ENCODE measurements at regions not wholly inside any gene's neighbourhood (a gene's known extent, or its start where the extent isn't known, plus 50 kb on each side); places are given as distances from the start of the nearest gene placed in this dataset.
"Not testable (repeated sequence)": the region's sequence is repeated elsewhere in the genome, so short reads cannot be mapped to it uniquely, and the experiment has no call there.

- H3K36me3 Mint-ChIP-seq = no peaks in the 10 kb centered on the region
- H3K27ac Mint-ChIP-seq = no peak overlapping the region
- no peaks in the 10 kb centered on the region for H3K4me1 Mint-ChIP-seq
- no peak overlapping the region for H3K4me3 Mint-ChIP-seq
- H3K27me3 Mint-ChIP-seq = no peaks in the 10 kb centered on the region
- H3K9me3 Mint-ChIP-seq = peaks cover 0 to 3% (median 0%) of the 10 kb centered on the region in 3 donors
Observed at GRCh38 chr3:153972862-153973261, 148.3 kb upstream of the ARHGEF26 start.

GRCh38 chr3:153973722-153974265 lies 147.4 kb upstream of the ARHGEF26 start:
- H3K27me3 Mint-ChIP-seq = no peaks in the 10 kb centered on the region
- H3K27ac Mint-ChIP-seq = no peak overlapping the region
- H3K4me1 Mint-ChIP-seq = no peaks in the 10 kb centered on the region
- no peaks in the 10 kb centered on the region for H3K36me3 Mint-ChIP-seq
- no peaks in the 10 kb centered on the region for H3K9me3 Mint-ChIP-seq
- H3K4me3 Mint-ChIP-seq = no peak overlapping the region

GRCh38 chr3:153974614-153975013 lies 146.6 kb upstream of the ARHGEF26 start:
- Mint-ChIP-seq H3K9me3 (no peaks in the 10 kb centered on the region), H3K27me3 (no peaks in the 10 kb centered on the region), H3K27ac (no peak overlapping the region), H3K4me1 (no peaks in the 10 kb centered on the region), H3K4me3 (no peak overlapping the region), H3K36me3 (no peaks in the 10 kb centered on the region)

- Mint-ChIP-seq H3K4me1 (no peaks in the 10 kb centered on the region), H3K36me3 (no peaks in the 10 kb centered on the region), H3K9me3 (no peaks in the 10 kb centered on the region), H3K4me3 (no peak overlapping the region), H3K27me3 (no peaks in the 10 kb centered on the region), H3K27ac (no peak overlapping the region)
Observed at GRCh38 chr3:153976891-153977554, 144.2 kb upstream of the ARHGEF26 start.

GRCh38 chr3:153978006-153978405 lies 143.2 kb upstream of the ARHGEF26 start:
- Mint-ChIP-seq H3K27ac (no peak overlapping the region), H3K4me1 (no peaks in the 10 kb centered on the region), H3K27me3 (no peaks in the 10 kb centered on the region), H3K9me3 (no peaks in the 10 kb centered on the region), H3K4me3 (no peak overlapping the region), H3K36me3 (no peaks in the 10 kb centered on the region)

GRCh38 chr3:153979418-153980251 lies 141.6 kb upstream of the ARHGEF26 start:
- H3K27ac Mint-ChIP-seq = no peak overlapping the region

GRCh38 chr3:153980252-153980590 lies 141.0 kb upstream of the ARHGEF26 start:
- Mint-ChIP-seq H3K9me3 (no peaks in the 10 kb centered on the region), H3K27ac (no peak overlapping the region), H3K27me3 (no peaks in the 10 kb centered on the region), H3K4me1 (no peaks in the 10 kb centered on the region), H3K4me3 (no peak overlapping the region), H3K36me3 (no peaks in the 10 kb centered on the region)

More at GRCh38 chr3:153979418-153980251, 141.6 kb upstream of the ARHGEF26 start:
- no peaks in the 10 kb centered on the region for H3K4me1 Mint-ChIP-seq
- H3K9me3 Mint-ChIP-seq = no peaks in the 10 kb centered on the region
- H3K36me3 Mint-ChIP-seq = no peaks in the 10 kb centered on the region
- H3K27me3 Mint-ChIP-seq = no peaks in the 10 kb centered on the region
- no peak overlapping the region for H3K4me3 Mint-ChIP-seq

- not testable (repeated sequence) for H3K27ac Mint-ChIP-seq, H3K27me3 Mint-ChIP-seq, H3K9me3 Mint-ChIP-seq, H3K4me1 Mint-ChIP-seq, H3K36me3 Mint-ChIP-seq, H3K4me3 Mint-ChIP-seq
Observed at GRCh38 chr3:153997364-153997763, 123.8 kb upstream of the ARHGEF26 start.

- no peaks in the 10 kb centered on the region for H3K27me3 Mint-ChIP-seq
- no peaks in the 10 kb centered on the region for H3K4me1 Mint-ChIP-seq
- H3K36me3 Mint-ChIP-seq = no peaks in the 10 kb centered on the region
- H3K4me3 Mint-ChIP-seq = no peak overlapping the region
- H3K27ac Mint-ChIP-seq = no peak overlapping the region
- H3K9me3 Mint-ChIP-seq = no peaks in the 10 kb centered on the region
Observed at GRCh38 chr3:154003649-154004048, 117.5 kb upstream of the ARHGEF26 start.

- no peak overlapping the region for H3K27ac Mint-ChIP-seq
- H3K36me3 Mint-ChIP-seq = no peaks in the 10 kb centered on the region
- no peaks in the 10 kb centered on the region for H3K4me1 Mint-ChIP-seq
- H3K4me3 Mint-ChIP-seq = no peak overlapping the region
- H3K27me3 Mint-ChIP-seq = no peaks in the 10 kb centered on the region
- H3K9me3 Mint-ChIP-seq = no peaks in the 10 kb centered on the region
Observed at GRCh38 chr3:154011036-154011435, 110.2 kb upstream of the ARHGEF26 start.

- no peak overlapping the region for H3K27ac Mint-ChIP-seq
- no peak overlapping the region for H3K4me3 Mint-ChIP-seq
- no peaks in the 10 kb centered on the region for H3K9me3 Mint-ChIP-seq
- H3K36me3 Mint-ChIP-seq = peaks cover 2% of the 10 kb centered on the region
- H3K4me1 Mint-ChIP-seq = no peaks in the 10 kb centered on the region
- H3K27me3 Mint-ChIP-seq = no peaks in the 10 kb centered on the region
Observed at GRCh38 chr3:154013736-154014135, 107.5 kb upstream of the ARHGEF26 start.

GRCh38 chr3:154015307-154015706 lies 105.9 kb upstream of the ARHGEF26 start:
- Mint-ChIP-seq H3K4me1 (no peaks in the 10 kb centered on the region), H3K36me3 (peaks cover 2% of the 10 kb centered on the region), H3K27me3 (no peaks in the 10 kb centered on the region), H3K4me3 (no peak overlapping the region), H3K27ac (no peak overlapping the region), H3K9me3 (no peaks in the 10 kb centered on the region)

GRCh38 chr3:154018100-154018696 lies 103.0 kb upstream of the ARHGEF26 start:
- Mint-ChIP-seq H3K4me1 (no peaks in the 10 kb centered on the region), H3K27me3 (no peaks in the 10 kb centered on the region), H3K27ac (no peak overlapping the region), H3K36me3 (peaks cover 2% of the 10 kb centered on the region), H3K4me3 (no peak overlapping the region), H3K9me3 (peaks cover 0 to 2% (median 0%) of the 10 kb centered on the region in 3 donors)

- Mint-ChIP-seq H3K27ac (no peak overlapping the region), H3K27me3 (no peaks in the 10 kb centered on the region), H3K36me3 (no peaks in the 10 kb centered on the region), H3K9me3 (peaks cover 0 to 2% (median 0%) of the 10 kb centered on the region in 3 donors), H3K4me1 (no peaks in the 10 kb centered on the region), H3K4me3 (no peak overlapping the region)
Observed at GRCh38 chr3:154022606-154023005, 98.6 kb upstream of the ARHGEF26 start.

- H3K4me3 Mint-ChIP-seq = no peak overlapping the region
- H3K27ac Mint-ChIP-seq = no peak overlapping the region
- peaks cover 0 to 2% (median 0%) of the 10 kb centered on the region in 3 donors for H3K9me3 Mint-ChIP-seq
- no peaks in the 10 kb centered on the region for H3K27me3 Mint-ChIP-seq
- H3K36me3 Mint-ChIP-seq = no peaks in the 10 kb centered on the region
- H3K4me1 Mint-ChIP-seq = no peaks in the 10 kb centered on the region
Observed at GRCh38 chr3:154023148-154023547, 98.0 kb upstream of the ARHGEF26 start.

Measured in IgD-negative memory B cell (primary cell).